Endothelial cell of umbilical vein (primary cell): ENCODE measurements at regions not wholly inside any gene's neighbourhood (a gene's known extent, or its start where the extent isn't known, plus 50 kb on each side); places are given as distances from the start of the nearest gene placed in this dataset.

ENCODE experiments used
- BruUV-seq: library from RNA; stranded (reverse); fragments of 400-500 nt; replicated peaks from 2 replicates; lab custom pipeline; 2021; lab: Mats Ljungman, UMichigan
- CTCF ChIA-PET: fragments of 300-600, 350-600 bp; sonication (Branson Sonifier 250); formaldehyde crosslinking; loops from one replicate; lab custom pipeline; 2021; ENCODE audit warnings: antibody characterized with exemption, inconsistent platforms; lab: Charles Lee
- POLR2A ChIA-PET: fragments of 300-600, 350-600 bp; sonication (Branson Sonifier 250); formaldehyde crosslinking; loops from one replicate; lab custom pipeline; 2021; ENCODE audit warnings: antibody characterized with exemption, inconsistent platforms; lab: Charles Lee
- DNase-seq: peaks from one replicate; pipeline ENCODE4 v3.0.0-alpha.2; 2011; ENCODE audit warnings: low read depth, low spot score
- FAIRE-seq: peaks from 2 replicates; lab custom pipeline; 2011; peaks lifted over from hg19 to GRCh38; lab: Jason Lieb, UNC
- H2AFZ ChIP-seq: 2 replicates; pipeline ENCODE4 v1.6.0; 2012; ENCODE audit warnings: low read depth, low read length, control low read depth, inconsistent platforms
- H3K27ac ChIP-seq: 2 replicates; pipeline ENCODE4 v1.5.1; 2011; ENCODE audit warnings: low read depth, mild to moderate bottlenecking, control low read depth, low read length, moderate library complexity; ENCODE audit not compliant: insufficient read depth
- H3K27me3 ChIP-seq, 2 experiments: 2 replicates each; pipeline versions ENCODE4 v1.6.0 to v1.6.1; 2011; ENCODE audit warnings: low read length in 2 of 2, mixed read lengths in 1 of 2; ENCODE audit not compliant: control insufficient read depth in 2 of 2, insufficient read depth in 2 of 2
- H3K36me3 ChIP-seq, 2 experiments: 2 replicates in 1 of 2; 3 replicates in 1 of 2; pipeline ENCODE4 v1.5.1; 2011; ENCODE audit warnings: low read length in 2 of 2, mild to moderate bottlenecking in 1 of 2, moderate library complexity in 1 of 2; ENCODE audit not compliant: control insufficient read depth in 2 of 2, insufficient read depth in 2 of 2; ENCODE audit errors: extremely low read depth in 1 of 2
- H3K4me1 ChIP-seq: 3 replicates; pipeline ENCODE4 v1.5.1; 2011; ENCODE audit warnings: mild to moderate bottlenecking, low read length; ENCODE audit not compliant: control insufficient read depth, insufficient read depth; ENCODE audit errors: extremely low read depth
- H3K4me2 ChIP-seq: 2 replicates; pipeline ENCODE4 v1.6.1; 2011; ENCODE audit warnings: low read length, control low read depth, mixed read lengths; ENCODE audit not compliant: insufficient read depth
- H3K4me3 ChIP-seq, 3 experiments: fragments of 200-600 bp in 1 of 3; sonication (generic), shearing (Covaris generic) in 1 of 3; replicated peaks in 1 of 3; 2 replicates each; pipeline ENCODE4 v1.5.1; 2011 to 2016; ENCODE audit warnings: control low read depth in 3 of 3, low read length in 3 of 3, mild to moderate bottlenecking in 2 of 3, inconsistent platforms in 1 of 3, low read depth in 1 of 3, moderate library complexity in 1 of 3; ENCODE audit not compliant: insufficient read depth in 1 of 3
- H3K79me2 ChIP-seq: 2 replicates; pipeline ENCODE4 v1.6.0; 2012; ENCODE audit warnings: low read length, inconsistent platforms; ENCODE audit not compliant: control insufficient read depth, insufficient read depth
- H3K9ac ChIP-seq: replicated peaks from 2 replicates; pipeline ENCODE3; 2011; ENCODE audit warnings: low read length, control low read depth; ENCODE audit not compliant: insufficient read depth; ENCODE audit errors: extremely low read depth
- H3K9me1 ChIP-seq: replicated peaks from 3 replicates; pipeline ENCODE4 v1.6.0; 2011; ENCODE audit warnings: mild to moderate bottlenecking, low read length; ENCODE audit not compliant: control insufficient read depth, insufficient read depth; ENCODE audit errors: extremely low read depth
- H3K9me3 ChIP-seq: replicated peaks from 2 replicates; pipeline ENCODE4 v1.5.1; 2012; ENCODE audit warnings: low read length, inconsistent platforms; ENCODE audit not compliant: control insufficient read depth, insufficient read depth
- H4K20me1 ChIP-seq: replicated peaks from 2 replicates; pipeline ENCODE3; 2011; ENCODE audit warnings: mild to moderate bottlenecking, low read length; ENCODE audit not compliant: control insufficient read depth, insufficient read depth; ENCODE audit errors: extremely low read depth
- EZH2 ChIP-seq: IDR thresholded peaks from 2 replicates; pipeline ENCODE4 v1.6.1; 2012; ENCODE audit warnings: borderline replicate concordance, low read depth, mild to moderate bottlenecking, moderate library complexity, low read length, inconsistent platforms; ENCODE audit not compliant: severe bottlenecking
- FOS ChIP-seq: IDR thresholded peaks from 2 replicates; pipeline ENCODE4 v1.6.1; 2011; ENCODE audit warnings: mild to moderate bottlenecking, low read length, moderate library complexity, borderline replicate concordance; ENCODE audit not compliant: insufficient read depth
- GATA2 ChIP-seq: IDR thresholded peaks from 2 replicates; pipeline ENCODE4 v1.7.0; 2011; ENCODE audit warnings: low read depth, mild to moderate bottlenecking, moderate library complexity, mixed read lengths, low read length; ENCODE audit not compliant: insufficient read length, insufficient read depth
- JUN ChIP-seq: IDR thresholded peaks from 2 replicates; pipeline ENCODE4 v1.6.1; 2011; ENCODE audit warnings: borderline replicate concordance, low read depth; ENCODE audit not compliant: insufficient read length, insufficient read depth
- MYC ChIP-seq: IDR thresholded peaks from one replicate; pipeline ENCODE4 v1.6.1; 2011; ENCODE audit warnings: mild to moderate bottlenecking, low read depth, low read length
- POLR2A ChIP-seq: IDR thresholded peaks from 2 replicates; pipeline ENCODE4 v1.6.1; 2012; ENCODE audit warnings: low read depth, mild to moderate bottlenecking, control low read depth, low read length
- POLR2AphosphoS5 ChIP-seq: IDR thresholded peaks from 2 replicates; pipeline ENCODE4 v1.6.1; 2012; ENCODE audit warnings: low read depth, mild to moderate bottlenecking, control low read depth, low read length, moderate library complexity; ENCODE audit not compliant: insufficient read depth
- dilution Hi-C: fragments of 300-500 bp; cut with MboI; formaldehyde crosslinking; loops from one replicate; pipeline ENCODE4 v1.15.0; 2019; ENCODE audit warnings: low sequenced_read_pairs; ENCODE audit not compliant: extremely low pct_ligation_motif_present
- intact Hi-C: fragments of 100-400 bp; cut with micrococcal nuclease; formaldehyde crosslinking; loops from one replicate; pipeline ENCODE4 v1.10.0; 2022
- TF ChIP-seq, protein P1 (sequence below): IDR thresholded peaks from 2 replicates; pipeline ENCODE4 v1.6.1; 2011; ENCODE audit not compliant: insufficient read depth, insufficient read length
- TF ChIP-seq, protein P2 (sequence below), 2 donors: IDR thresholded peaks; 1 replicate in 1 of 2; 2 replicates in 1 of 2; pipeline ENCODE4 v1.5.1; 2011; ENCODE audit warnings: low read length in 2 of 2, mild to moderate bottlenecking in 2 of 2, moderate library complexity in 2 of 2, control low read depth in 1 of 2, inconsistent platforms in 1 of 2, low read depth in 1 of 2; ENCODE audit not compliant: insufficient read depth in 1 of 2; ENCODE audit errors: extremely low read depth in 1 of 2

DNA sequence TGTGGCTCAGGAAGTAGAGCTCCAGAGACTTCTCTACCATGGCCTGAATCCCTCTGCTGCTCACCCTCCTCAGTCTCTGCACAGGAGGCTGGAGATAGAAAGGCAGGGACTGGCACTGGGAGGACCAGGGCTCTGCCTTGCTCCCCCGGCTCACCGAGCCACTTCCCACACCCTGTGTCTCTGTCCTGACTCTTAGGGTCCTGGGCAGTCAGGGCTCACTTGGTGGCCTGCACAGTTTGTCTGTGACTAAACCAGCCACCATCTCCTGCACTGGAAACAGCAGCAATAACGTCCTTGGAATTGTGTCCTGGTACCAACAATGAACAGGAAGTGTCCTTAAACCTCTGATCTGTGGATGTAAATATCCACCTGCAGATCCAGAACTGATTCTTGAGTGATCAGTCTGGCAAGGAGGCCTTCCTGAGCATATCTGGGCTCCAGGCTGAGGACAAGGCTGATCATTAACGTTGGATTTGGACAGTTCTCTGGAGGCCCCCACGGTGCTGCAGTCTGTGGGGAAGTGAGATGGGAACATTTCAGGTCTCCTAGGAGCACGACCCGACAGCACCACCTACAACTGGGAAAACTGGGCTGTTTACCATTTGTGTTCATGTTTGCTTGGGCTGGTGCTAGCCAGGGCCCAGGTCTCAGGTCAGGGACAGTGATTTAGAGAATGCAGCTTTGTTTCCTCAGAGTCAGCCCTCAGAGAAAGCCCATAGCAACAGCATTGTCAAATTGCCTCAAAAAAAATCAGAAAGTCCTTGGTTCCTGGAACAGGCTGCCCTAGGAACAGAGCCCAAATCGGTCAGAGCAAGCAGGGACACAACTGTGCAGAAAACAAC lies 82.5 kb downstream of the ZNF280B start:
- no peak for DNase-seq
- no peaks in the 10 kb centered on the region for H3K9me3 ChIP-seq
- no peaks in the 10 kb centered on the region for H3K4me1 ChIP-seq
- TF ChIP-seq POLR2AphosphoS5: no peak
- no peak for TF ChIP-seq FOS
- TF ChIP-seq GATA2: no peak
- no peak overlapping the region for H3K4me2 ChIP-seq
- no peaks in the 10 kb centered on the region for H3K9me1 ChIP-seq
- no peak for FAIRE-seq
- no peaks in the 10 kb centered on the region for H4K20me1 ChIP-seq
- no peak overlapping the region for H3K4me3 ChIP-seq
- peaks cover 3 to 6% of the 10 kb centered on the region in 2 experiments for H3K27me3 ChIP-seq
- POLR2A ChIA-PET: no interaction called here
- CTCF ChIA-PET: interaction anchor here (1.0 kb wide), 1 partner anchor 151 kb away, joined by 3 read pairs; no protein-coding TSS in a partner anchor
- dilution Hi-C loops (no loop called here), intact Hi-C loops (no loop called here)
- no peak overlapping the region for H2AFZ ChIP-seq
- no peak overlapping the region for H3K9ac ChIP-seq
- no TSS peak for BruUV-seq
- H3K79me2 ChIP-seq: no peaks in the 10 kb centered on the region
- H3K36me3 ChIP-seq: no peaks in the 10 kb centered on the region
- H3K27ac ChIP-seq: no peak overlapping the region

DNA sequence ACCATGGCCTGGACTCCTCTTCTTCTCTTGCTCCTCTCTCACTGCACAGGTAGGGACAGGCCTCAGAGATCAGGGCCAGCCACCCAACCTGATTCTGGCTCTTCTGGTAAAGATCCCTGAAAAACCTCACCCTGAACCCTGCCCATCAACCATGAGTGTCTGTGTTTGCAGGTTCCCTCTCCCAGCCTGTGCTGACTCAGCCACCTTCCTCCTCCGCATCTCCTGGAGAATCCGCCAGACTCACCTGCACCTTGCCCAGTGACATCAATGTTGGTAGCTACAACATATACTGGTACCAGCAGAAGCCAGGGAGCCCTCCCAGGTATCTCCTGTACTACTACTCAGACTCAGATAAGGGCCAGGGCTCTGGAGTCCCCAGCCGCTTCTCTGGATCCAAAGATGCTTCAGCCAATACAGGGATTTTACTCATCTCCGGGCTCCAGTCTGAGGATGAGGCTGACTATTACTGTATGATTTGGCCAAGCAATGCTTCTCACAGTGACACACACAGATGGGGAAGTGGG lies 80.9 kb downstream of the ZNF280B start:
- FAIRE-seq (no peak), DNase-seq (no peak)
- no peak for TF ChIP-seq FOS
- TF ChIP-seq GATA2: no peak
- no peak for TF ChIP-seq MYC
- TF ChIP-seq EZH2: no peak
- TF ChIP-seq POLR2AphosphoS5: no peak
- TF ChIP-seq, protein P1, sequence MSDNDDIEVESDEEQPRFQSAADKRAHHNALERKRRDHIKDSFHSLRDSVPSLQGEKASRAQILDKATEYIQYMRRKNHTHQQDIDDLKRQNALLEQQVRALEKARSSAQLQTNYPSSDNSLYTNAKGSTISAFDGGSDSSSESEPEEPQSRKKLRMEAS: no peak
- TF ChIP-seq JUN: no peak
- TF ChIP-seq POLR2A: no peak
- TF ChIP-seq, protein P2, sequence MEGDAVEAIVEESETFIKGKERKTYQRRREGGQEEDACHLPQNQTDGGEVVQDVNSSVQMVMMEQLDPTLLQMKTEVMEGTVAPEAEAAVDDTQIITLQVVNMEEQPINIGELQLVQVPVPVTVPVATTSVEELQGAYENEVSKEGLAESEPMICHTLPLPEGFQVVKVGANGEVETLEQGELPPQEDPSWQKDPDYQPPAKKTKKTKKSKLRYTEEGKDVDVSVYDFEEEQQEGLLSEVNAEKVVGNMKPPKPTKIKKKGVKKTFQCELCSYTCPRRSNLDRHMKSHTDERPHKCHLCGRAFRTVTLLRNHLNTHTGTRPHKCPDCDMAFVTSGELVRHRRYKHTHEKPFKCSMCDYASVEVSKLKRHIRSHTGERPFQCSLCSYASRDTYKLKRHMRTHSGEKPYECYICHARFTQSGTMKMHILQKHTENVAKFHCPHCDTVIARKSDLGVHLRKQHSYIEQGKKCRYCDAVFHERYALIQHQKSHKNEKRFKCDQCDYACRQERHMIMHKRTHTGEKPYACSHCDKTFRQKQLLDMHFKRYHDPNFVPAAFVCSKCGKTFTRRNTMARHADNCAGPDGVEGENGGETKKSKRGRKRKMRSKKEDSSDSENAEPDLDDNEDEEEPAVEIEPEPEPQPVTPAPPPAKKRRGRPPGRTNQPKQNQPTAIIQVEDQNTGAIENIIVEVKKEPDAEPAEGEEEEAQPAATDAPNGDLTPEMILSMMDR (IDR thresholded peaks at IDR 0.05; ENCODE audit: extremely low read depth in 1 of 2, insufficient read depth in 1 of 2, low read depth in 1 of 2, low read length in 2 of 2): no peak
- Histone ChIP-seq H3K27me3 (peaks cover 2 to 8% of the 10 kb centered on the region in 2 experiments), H4K20me1 (no peaks in the 10 kb centered on the region), H3K27ac (no peak overlapping the region), H3K9me1 (no peaks in the 10 kb centered on the region), H3K9me3 (no peaks in the 10 kb centered on the region), H3K4me2 (no peak overlapping the region), H3K4me1 (no peaks in the 10 kb centered on the region), H2AFZ (no peak overlapping the region), H3K4me3 (no peak overlapping the region), H3K9ac (no peak overlapping the region), H3K36me3 (no peaks in the 10 kb centered on the region), H3K79me2 (no peaks in the 10 kb centered on the region)
- dilution Hi-C loops (no loop called here), intact Hi-C loops (no loop called here)
- POLR2A ChIA-PET: no interaction called here
- CTCF ChIA-PET: interaction anchor here (0.6 kb wide), 1 partner anchor 132 kb away, joined by 4 read pairs; the partner anchor contains the start of gene PRAME
- BruUV-seq: no TSS peak
